HEK293 (cell line): ENCODE measurements at regions not wholly inside any gene's neighbourhood (a gene's known extent, or its start where the extent isn't known, plus 50 kb on each side); places are given as distances from the start of the nearest gene placed in this dataset.

Experiments used
- CTCF ChIA-PET: fragments of 350-600 bp; formaldehyde crosslinking; extraction: SDS; loops from one replicate; lab custom pipeline; 2021; ENCODE audit warnings: antibody characterized with exemption; lab: Yijun Ruan, JAX
- POLR2A ChIA-PET: fragments of 300-600 bp; formaldehyde crosslinking; extraction: SDS; loops from one replicate; lab custom pipeline; 2020; ENCODE audit warnings: antibody characterized with exemption, inconsistent platforms; lab: Yijun Ruan, JAX
- H3K27ac ChIP-seq: fragments of 200-500 bp; sonication (Bioruptor generic); 2 replicates; pipeline ENCODE4 v1.5.1; 2014; ENCODE audit warnings: low read depth, low read length, control low read depth, inconsistent platforms; ENCODE audit errors: extremely low read depth
- H3K36me3 ChIP-seq, 2 experiments: fragments of 200-500 bp in 1 of 2; sonication (Bioruptor generic) in 1 of 2; 1 replicate in 1 of 2; 2 replicates in 1 of 2; pipeline ENCODE4 v1.5.1; 2014 to 2017; ENCODE audit warnings: inconsistent platforms in 2 of 2, low read length in 2 of 2; ENCODE audit not compliant: control insufficient read depth in 2 of 2, insufficient read depth in 1 of 2
- H3K4me1 ChIP-seq: fragments of 200-500 bp; sonication (Bioruptor generic); 2 replicates; pipeline ENCODE4 v1.5.1; 2014; ENCODE audit warnings: mild to moderate bottlenecking, low read length, inconsistent platforms; ENCODE audit not compliant: control insufficient read depth, insufficient read depth
- H3K4me3 ChIP-seq: 2 replicates; pipeline ENCODE4 v1.5.1; 2011; ENCODE audit warnings: low read depth, mild to moderate bottlenecking, control low read depth, low read length, moderate library complexity
- H3K9me3 ChIP-seq: fragments of 200-500 bp; sonication (Bioruptor generic); 2 replicates; pipeline ENCODE4 v1.5.1; 2014; ENCODE audit warnings: low read depth, low read length, inconsistent platforms; ENCODE audit not compliant: control insufficient read depth, insufficient read depth
- BCL6B ChIP-seq: fragments of 450-650 bp; formaldehyde crosslinking; IDR thresholded peaks from 2 replicates; pipeline ENCODE4 v1.5.1; 2017; ENCODE audit warnings: missing biosample characterization, missing genetic modification characterization
- GLIS1 ChIP-seq: fragments of 450-650 bp; formaldehyde crosslinking; IDR thresholded peaks from 2 replicates; pipeline ENCODE4 v1.5.1; 2016; ENCODE audit warnings: missing biosample characterization, missing genetic modification characterization
- KLF7 ChIP-seq: fragments of 450-650 bp; formaldehyde crosslinking; IDR thresholded peaks from 2 replicates; pipeline ENCODE4 v1.5.1; 2016; ENCODE audit warnings: missing biosample characterization, missing genetic modification characterization, borderline replicate concordance
- KLF8 ChIP-seq: fragments of 450-650 bp; formaldehyde crosslinking; IDR thresholded peaks from 2 replicates; pipeline ENCODE4 v1.5.1; 2016; ENCODE audit warnings: missing biosample characterization, missing genetic modification characterization
- SP3 ChIP-seq: fragments of 450-650 bp; formaldehyde crosslinking; IDR thresholded peaks from 2 replicates; pipeline ENCODE4 v1.5.1; 2016; ENCODE audit warnings: missing biosample characterization, missing genetic modification characterization
- ZNF157 ChIP-seq: fragments of 450-650 bp; formaldehyde crosslinking; IDR thresholded peaks from 2 replicates; pipeline ENCODE4 v1.5.1; 2016; ENCODE audit warnings: missing biosample characterization, missing genetic modification characterization
- ZNF16 ChIP-seq: fragments of 450-650 bp; formaldehyde crosslinking; IDR thresholded peaks from 2 replicates; pipeline ENCODE4 v1.5.1; 2016; ENCODE audit warnings: low read depth, missing biosample characterization, missing genetic modification characterization
- ZNF169 ChIP-seq: fragments of 450-650 bp; formaldehyde crosslinking; IDR thresholded peaks from 2 replicates; pipeline ENCODE4 v1.5.1; 2016; ENCODE audit warnings: missing biosample characterization, missing genetic modification characterization
- ZNF175 ChIP-seq: fragments of 450-650 bp; formaldehyde crosslinking; IDR thresholded peaks from 2 replicates; pipeline ENCODE4 v1.5.1; 2016; ENCODE audit warnings: missing biosample characterization, missing genetic modification characterization
- ZNF202 ChIP-seq: fragments of 450-650 bp; formaldehyde crosslinking; IDR thresholded peaks from 2 replicates; pipeline ENCODE4 v1.5.1; 2016; ENCODE audit warnings: missing biosample characterization, missing genetic modification characterization, borderline replicate concordance
- ZNF211 ChIP-seq: fragments of 450-650 bp; formaldehyde crosslinking; IDR thresholded peaks from 2 replicates; pipeline ENCODE4 v1.5.1; 2016; ENCODE audit warnings: low read depth, missing biosample characterization, missing genetic modification characterization
- ZNF223 ChIP-seq: fragments of 450-650 bp; formaldehyde crosslinking; IDR thresholded peaks from 2 replicates; pipeline ENCODE4 v1.5.1; 2016; ENCODE audit warnings: missing biosample characterization, missing genetic modification characterization
- ZNF280D ChIP-seq: fragments of 450-650 bp; formaldehyde crosslinking; IDR thresholded peaks from 2 replicates; pipeline ENCODE4 v1.5.1; 2016; ENCODE audit warnings: missing biosample characterization, missing genetic modification characterization
- ZNF514 ChIP-seq: fragments of 450-650 bp; formaldehyde crosslinking; IDR thresholded peaks from 2 replicates; pipeline ENCODE4 v1.5.1; 2016; ENCODE audit warnings: missing biosample characterization, missing genetic modification characterization
- ZNF521 ChIP-seq: fragments of 450-650 bp; formaldehyde crosslinking; IDR thresholded peaks from 2 replicates; pipeline ENCODE4 v1.5.1; 2017; ENCODE audit warnings: missing biosample characterization, mild to moderate bottlenecking, missing genetic modification characterization
- ZNF600 ChIP-seq: fragments of 450-650 bp; formaldehyde crosslinking; IDR thresholded peaks from 2 replicates; pipeline ENCODE4 v1.5.1; 2016; ENCODE audit warnings: missing biosample characterization, missing genetic modification characterization
- ZNF610 ChIP-seq: fragments of 450-650 bp; formaldehyde crosslinking; IDR thresholded peaks from 2 replicates; pipeline ENCODE4 v1.5.1; 2016; ENCODE audit warnings: missing biosample characterization, missing genetic modification characterization, borderline replicate concordance
- ZNF624 ChIP-seq: fragments of 450-650 bp; formaldehyde crosslinking; IDR thresholded peaks from 2 replicates; pipeline ENCODE4 v1.5.1; 2017; ENCODE audit warnings: missing biosample characterization, missing genetic modification characterization
- ZNF654 ChIP-seq: fragments of 450-650 bp; formaldehyde crosslinking; IDR thresholded peaks from 2 replicates; pipeline ENCODE4 v1.5.1; 2016; ENCODE audit warnings: low read depth, missing biosample characterization, missing genetic modification characterization
- ZNF660 ChIP-seq: fragments of 450-650 bp; IDR thresholded peaks from 2 replicates; pipeline ENCODE4 v1.5.1; 2018; ENCODE audit warnings: missing biosample characterization, mild to moderate bottlenecking, missing genetic modification characterization
- ZNF692 ChIP-seq: fragments of 450-650 bp; formaldehyde crosslinking; IDR thresholded peaks from 2 replicates; pipeline ENCODE4 v1.5.1; 2016; ENCODE audit warnings: missing biosample characterization, missing genetic modification characterization
- ZNF701 ChIP-seq: fragments of 450-650 bp; formaldehyde crosslinking; IDR thresholded peaks from 2 replicates; pipeline ENCODE4 v1.5.1; 2016; ENCODE audit warnings: missing biosample characterization, missing genetic modification characterization
- ZNF768 ChIP-seq: fragments of 450-650 bp; formaldehyde crosslinking; IDR thresholded peaks from 2 replicates; pipeline ENCODE4 v1.5.1; 2018; ENCODE audit warnings: missing biosample characterization, mild to moderate bottlenecking, missing genetic modification characterization
- ZNF830 ChIP-seq: fragments of 450-650 bp; IDR thresholded peaks from 2 replicates; pipeline ENCODE4 v1.5.0; 2018; ENCODE audit warnings: missing biosample characterization, missing genetic modification characterization, low read depth, mild to moderate bottlenecking, moderate library complexity
- ZSCAN18 ChIP-seq: fragments of 450-650 bp; formaldehyde crosslinking; IDR thresholded peaks from 2 replicates; pipeline ENCODE4 v1.5.1; 2016; ENCODE audit warnings: missing biosample characterization, missing genetic modification characterization
- ZXDB ChIP-seq: fragments of 450-650 bp; formaldehyde crosslinking; IDR thresholded peaks from 2 replicates; pipeline ENCODE4 v1.5.1; 2016; ENCODE audit warnings: missing biosample characterization, missing genetic modification characterization

GRCh38 chr12:24751181-24751580, 197.7 kb downstream of the BCAT1 start (continued):
- TF ChIP-seq ZNF202 (tag by site-specific recombination) (no peak), ZNF280D (tag by site-specific recombination) (no peak), ZSCAN18 (tag by site-specific recombination) (no peak), ZNF830 (tag by site-specific recombination) (no peak)

GRCh38 chr12:24750263-24750662, 198.6 kb downstream of the BCAT1 start:
- no peak overlapping the region for H3K4me3 ChIP-seq
- ChIA-PET POLR2A (interaction anchor here (0.7 kb wide), 1 partner anchor 11 kb away, joined by 3 read pairs; no protein-coding TSS in a partner anchor), CTCF (no interaction called here)
- TF ChIP-seq ZNF610 (no peak), ZNF768 (tag by site-specific recombination) (no peak), ZNF16 (tag by site-specific recombination) (no peak), ZNF692 (no peak), ZNF514 (no peak), SP3 (tag by site-specific recombination) (no peak), BCL6B (tag by site-specific recombination) (no peak), ZNF211 (tag by site-specific recombination) (no peak), GLIS1 (tag by site-specific recombination) (no peak), ZXDB (tag by site-specific recombination) (no peak), ZNF654 (tag by site-specific recombination) (no peak)
- H3K36me3 ChIP-seq: no peaks in the 10 kb centered on the region
- no peak overlapping the region for H3K27ac ChIP-seq
- no peaks in the 10 kb centered on the region for H3K9me3 ChIP-seq
- peaks cover 2% of the 10 kb centered on the region; the same call in 1 of the 2 replicates for H3K4me1 ChIP-seq

GRCh38 chr12:24749171-24749570, 199.7 kb downstream of the BCAT1 start:
- POLR2A ChIA-PET: no interaction called here
- TF ChIP-seq ZNF521 (tag by site-specific recombination) (no peak), ZNF157 (no peak), ZNF624 (no peak), ZNF169 (tag by site-specific recombination) (no peak), ZNF692 (no peak), KLF8 (tag by site-specific recombination) (no peak), ZNF600 (tag by site-specific recombination) (no peak), ZNF701 (tag by site-specific recombination) (no peak), KLF7 (tag by site-specific recombination) (no peak), ZNF223 (tag by site-specific recombination) (no peak), ZNF175 (tag by site-specific recombination) (no peak), ZNF660 (tag by site-specific recombination) (no peak)
- no peaks in the 10 kb centered on the region for H3K36me3 ChIP-seq
- no peak overlapping the region for H3K4me3 ChIP-seq
- CTCF ChIA-PET: interaction anchor here (0.6 kb wide), 1 partner anchor 98 kb away, joined by 3 read pairs; no protein-coding TSS in a partner anchor
- H3K9me3 ChIP-seq: no peaks in the 10 kb centered on the region
- no peak overlapping the region for H3K27ac ChIP-seq
- H3K4me1 ChIP-seq: peaks cover 2% of the 10 kb centered on the region; the same call in 1 of the 2 replicates
